Dermis microvascular lymphatic vessel endothelial cell (primary cell): ENCODE measurements at regions not wholly inside any gene's neighbourhood (a gene's known extent, or its start where the extent isn't known, plus 50 kb on each side); places are given as distances from the start of the nearest gene placed in this dataset.

Source experiments
- DNase-seq, 2 donors: peaks; one replicate each; pipeline versions ENCODE4 v3.0.0 to v3.0.0-alpha.2; 2010; ENCODE audit warnings: low read depth in 2 of 2

GRCh38 chr15:27671819-27672437 lies 427.2 kb downstream of the OCA2 start:
- no peak for DNase-seq

GRCh38 chr15:27670486-27671209 lies 428.5 kb downstream of the OCA2 start:
- DNase-seq = no peak

GRCh38 chr15:27669641-27670040 lies 429.5 kb downstream of the OCA2 start:
- no peak for DNase-seq

- no peak for DNase-seq
These were observed 430.5 kb downstream of the OCA2 start for GRCh38 chr15:27668471-27669220.

- DNase-seq = no peak
These were observed 434.1 kb downstream of the OCA2 start for GRCh38 chr15:27665002-27665401.

- no peak for DNase-seq
These were observed 436.2 kb downstream of the OCA2 start for GRCh38 chr15:27662892-27663291.

GRCh38 chr15:27660676-27661075 lies 438.4 kb downstream of the OCA2 start:
- DNase-seq = no peak

- no peak for DNase-seq
These were observed 442.7 kb downstream of the OCA2 start for GRCh38 chr15:27656296-27656987.

GRCh38 chr15:27655056-27655455 lies 444.1 kb downstream of the OCA2 start:
- DNase-seq = no peak

GRCh38 chr15:27650244-27650643 lies 448.9 kb downstream of the OCA2 start:
- no peak for DNase-seq

GRCh38 chr15:27648359-27648758 lies 450.8 kb downstream of the OCA2 start:
- DNase-seq = no peak

- no peak for DNase-seq
These were observed 452.6 kb downstream of the OCA2 start for GRCh38 chr15:27646531-27646930.

GRCh38 chr15:27645672-27646071 lies 453.4 kb downstream of the OCA2 start:
- DNase-seq = no peak

GRCh38 chr15:27642981-27643380 lies 456.1 kb downstream of the OCA2 start:
- no peak for DNase-seq

GRCh38 chr15:27639595-27639994 lies 459.5 kb downstream of the OCA2 start:
- DNase-seq = no peak

- DNase-seq = peak in 1 of 2 donors; percentile 0
These were observed 460.2 kb downstream of the OCA2 start for GRCh38 chr15:27638958-27639357.

- DNase-seq = no peak
These were observed 463.2 kb downstream of the OCA2 start for GRCh38 chr15:27635916-27636315.

- DNase-seq = no peak
These were observed 470.6 kb downstream of the OCA2 start for GRCh38 chr15:27628486-27628885.

- no peak for DNase-seq
These were observed 471.5 kb downstream of the OCA2 start for GRCh38 chr15:27627623-27628022.

- no peak for DNase-seq
These were observed 475.4 kb downstream of the OCA2 start for GRCh38 chr15:27623560-27624305.

GRCh38 chr15:27623149-27623548 lies 476.0 kb downstream of the OCA2 start:
- no peak for DNase-seq
